ENCODE measurements at regions not wholly inside any gene's neighbourhood (a gene's known extent, or its start where the extent isn't known, plus 50 kb on each side); places are given as distances from the start of the nearest gene placed in this dataset.
"Not testable (repeated sequence)": the region's sequence is repeated elsewhere in the genome, so short reads cannot be mapped to it uniquely, and the experiment has no call there.

GRCh38 chr19:20320191-20320590, 153.2 kb downstream of the ZNF486 start:
- H3K36me3 ChIP-seq: no peaks in the 10 kb centered on the region
- DNase-seq: no peak
- no peaks in the 10 kb centered on the region for H3K27me3 ChIP-seq
- H3K4me1 ChIP-seq: no peaks in the 10 kb centered on the region
- H3K4me3 ChIP-seq (ENCODE audit: low read depth, low read length): no peak overlapping the region
- TF ChIP-seq CTCF (IDR thresholded peaks at IDR 0.05; ENCODE audit: low read depth, low read length): no peak
- no peaks in the 10 kb centered on the region for H3K9me3 ChIP-seq

- DNase-seq: no peak
- no peak for TF ChIP-seq CTCF (IDR thresholded peaks at IDR 0.05; ENCODE audit: low read depth, low read length)
Observed at GRCh38 chr19:20318616-20319015, 151.6 kb downstream of the ZNF486 start.

GRCh38 chr19:20315543-20315942, 148.5 kb downstream of the ZNF486 start:
- Histone ChIP-seq H3K9me3 (no peaks in the 10 kb centered on the region), H3K36me3 (no peaks in the 10 kb centered on the region), H3K4me3 (ENCODE audit: low read depth, low read length) (no peak overlapping the region), H3K27me3 (no peaks in the 10 kb centered on the region), H3K4me1 (no peaks in the 10 kb centered on the region)
- no peak for TF ChIP-seq CTCF (IDR thresholded peaks at IDR 0.05; ENCODE audit: low read depth, low read length)
- no peak for DNase-seq

More at GRCh38 chr19:20318616-20319015, 151.6 kb downstream of the ZNF486 start:
- Histone ChIP-seq H3K27me3 (no peaks in the 10 kb centered on the region), H3K4me3 (ENCODE audit: low read depth, low read length) (no peak overlapping the region), H3K4me1 (no peaks in the 10 kb centered on the region), H3K36me3 (no peaks in the 10 kb centered on the region), H3K9me3 (no peaks in the 10 kb centered on the region)

GRCh38 chr19:20313894-20314293, 146.9 kb downstream of the ZNF486 start:
- no peak for TF ChIP-seq CTCF (IDR thresholded peaks at IDR 0.05; ENCODE audit: low read depth, low read length)
- Histone ChIP-seq H3K9me3 (no peaks in the 10 kb centered on the region), H3K36me3 (no peaks in the 10 kb centered on the region), H3K4me1 (no peaks in the 10 kb centered on the region), H3K27me3 (no peaks in the 10 kb centered on the region), H3K4me3 (ENCODE audit: low read depth, low read length) (no peak overlapping the region)
- no peak for DNase-seq

GRCh38 chr19:20307127-20307526, 140.1 kb downstream of the ZNF486 start:
- Histone ChIP-seq H3K9me3 (no peaks in the 10 kb centered on the region), H3K4me3 (ENCODE audit: low read depth, low read length) (no peak overlapping the region), H3K36me3 (no peaks in the 10 kb centered on the region), H3K27me3 (no peaks in the 10 kb centered on the region), H3K4me1 (no peaks in the 10 kb centered on the region)
- TF ChIP-seq CTCF (IDR thresholded peaks at IDR 0.05; ENCODE audit: low read depth, low read length): no peak
- no peak for DNase-seq

- not testable (repeated sequence) for H3K4me3 ChIP-seq (ENCODE audit: low read depth, low read length); H3K36me3 ChIP-seq; H3K9me3 ChIP-seq; DNase-seq; H3K27me3 ChIP-seq; H3K4me1 ChIP-seq
Observed at GRCh38 chr19:20296314-20296713, 129.3 kb downstream of the ZNF486 start.

- no peak overlapping the region for H3K4me3 ChIP-seq (ENCODE audit: low read depth, low read length)
- no peaks in the 10 kb centered on the region for H3K27me3 ChIP-seq
- H3K36me3 ChIP-seq: no peaks in the 10 kb centered on the region
- H3K9me3 ChIP-seq: no peaks in the 10 kb centered on the region
- H3K4me1 ChIP-seq: no peaks in the 10 kb centered on the region
- no peak for DNase-seq
- no peak for TF ChIP-seq CTCF (IDR thresholded peaks at IDR 0.05; ENCODE audit: low read depth, low read length)
Observed at GRCh38 chr19:20294181-20294580, 127.2 kb downstream of the ZNF486 start.

GRCh38 chr19:20292520-20292919, 125.5 kb downstream of the ZNF486 start:
- not testable (repeated sequence) for H3K4me1 ChIP-seq; H3K4me3 ChIP-seq (ENCODE audit: low read depth, low read length); DNase-seq; H3K27me3 ChIP-seq; H3K9me3 ChIP-seq; H3K36me3 ChIP-seq

Data from BE2C (cell line).